K562 (cell line): ENCODE measurements at regions not wholly inside any gene's neighbourhood (a gene's known extent, or its start where the extent isn't known, plus 50 kb on each side); places are given as distances from the start of the nearest gene placed in this dataset.
A peak's percentile ranks its signal among the peaks of the same experiment; 100 is the strongest.

Experiments
- ARHGAP35 ChIP-seq: fragments of 450-650 bp; IDR thresholded peaks from 2 replicates; pipeline ENCODE4 v1.6.1; 2018; ENCODE audit not compliant: partially characterized antibody
- BRCA1 ChIP-seq, 2 experiments: fragments of 450-650 bp in 1 of 2; sonication (generic) in 1 of 2; formaldehyde crosslinking in 1 of 2; IDR thresholded peaks; 2 replicates each; pipeline versions ENCODE4 v1.5.0 to v1.6.1; 2017 to 2020; ENCODE audit warnings: mild to moderate bottlenecking in 1 of 2, missing genetic modification reagents in 1 of 2
- CBFA2T2 ChIP-seq: fragments of 450-650 bp; conservative IDR thresholded peaks from 2 replicates; pipeline ENCODE4 v1.6.1; 2017; ENCODE audit warnings: mild to moderate bottlenecking
- CHD2 ChIP-seq: IDR thresholded peaks from 2 replicates; pipeline ENCODE4 v1.6.1; 2011; ENCODE audit warnings: low read depth, low read length
- COPS2 ChIP-seq: fragments of 450-650 bp; conservative IDR thresholded peaks from 2 replicates; pipeline ENCODE4 v1.6.1; 2016; ENCODE audit warnings: mild to moderate bottlenecking, moderate library complexity
- CREB1 ChIP-seq, 2 experiments: sonication (generic) in 1 of 2; formaldehyde crosslinking in 1 of 2; IDR thresholded peaks; 2 replicates each; pipeline versions ENCODE4 v1.6.1 to v1.8.0; 2012 to 2022; ENCODE audit warnings: inconsistent platforms in 1 of 2, mild to moderate bottlenecking in 1 of 2, missing genetic modification reagents in 1 of 2, moderate library complexity in 1 of 2
- E2F3 ChIP-seq: fragments of 250-450 bp; sonication (Bioruptor Pico); IDR thresholded peaks from 2 replicates; pipeline ENCODE4 v1.4.0; 2020; ENCODE audit warnings: mild to moderate bottlenecking
- FUS ChIP-seq: fragments of 200-400 bp; formaldehyde crosslinking; optimal IDR thresholded peaks from 2 replicates; pipeline ENCODE3; 2017; ENCODE audit warnings: low read depth, low read length
- HDGF ChIP-seq: fragments of 450-650 bp; IDR thresholded peaks from 2 replicates; pipeline ENCODE4 v1.6.1; 2016
- HLTF ChIP-seq: fragments of 450-650 bp; IDR thresholded peaks from 2 replicates; pipeline ENCODE4 v1.6.1; 2016
- HSF4 ChIP-seq: fragments of 250-450 bp; sonication (Bioruptor Pico); IDR thresholded peaks from 2 replicates; pipeline ENCODE4 v2.1.2; 2022; ENCODE audit warnings: mild to moderate bottlenecking, moderate library complexity, borderline replicate concordance
- MLLT1 ChIP-seq, 2 experiments: fragments of 450-650 bp; IDR thresholded peaks; 2 replicates each; pipeline ENCODE4 v1.6.1; 2016
- NCOA1 ChIP-seq: fragments of 450-650 bp; IDR thresholded peaks from 2 replicates; pipeline ENCODE4 v1.6.1; 2016; ENCODE audit warnings: low read depth
- NFIC ChIP-seq: fragments of 450-650 bp; IDR thresholded peaks from 2 replicates; pipeline ENCODE4 v1.6.1; 2017; ENCODE audit warnings: mild to moderate bottlenecking, inconsistent platforms
- NR3C1 ChIP-seq: sonication (generic); formaldehyde crosslinking; IDR thresholded peaks from 2 replicates; pipeline ENCODE4 v1.8.1; 2022; ENCODE audit warnings: missing genetic modification reagents
- PRMT5 ChIP-seq: sonication (generic); formaldehyde crosslinking; IDR thresholded peaks from 2 replicates; pipeline ENCODE4 v1.5.0; 2020; ENCODE audit warnings: missing genetic modification reagents
- PRPF4 ChIP-seq: fragments of 200-400 bp; formaldehyde crosslinking; IDR thresholded peaks from one replicate; pipeline ENCODE4 v1.6.1; 2017; ENCODE audit warnings: low read length, low read depth, mild to moderate bottlenecking; ENCODE audit not compliant: insufficient read depth, poor library complexity, severe bottlenecking
- PURB ChIP-seq: sonication (generic); formaldehyde crosslinking; IDR thresholded peaks from 2 replicates; pipeline ENCODE4 v1.9.0; 2021; ENCODE audit warnings: low read depth, mild to moderate bottlenecking, missing genetic modification reagents
- PYGO2 ChIP-seq: fragments of 450-650 bp; IDR thresholded peaks from 2 replicates; pipeline ENCODE4 v1.6.1; 2016; ENCODE audit warnings: mild to moderate bottlenecking, missing genetic modification characterization, moderate library complexity, missing compliant biosample characterization
- RBFOX2 ChIP-seq: fragments of 200-400 bp; formaldehyde crosslinking; IDR thresholded peaks from 2 replicates; pipeline ENCODE4 v1.6.1; 2017; ENCODE audit warnings: low read depth, mild to moderate bottlenecking, low read length, moderate library complexity
- RCOR1 ChIP-seq, 2 experiments: IDR thresholded peaks; 2 replicates each; pipeline ENCODE4 v1.6.1; 2012; ENCODE audit warnings: low read depth in 2 of 2, low read length in 2 of 2, borderline replicate concordance in 1 of 2, improper control_type of control experiment in 1 of 2
- TEAD1 ChIP-seq, 2 experiments: fragments of 450-650 bp in 1 of 2; sonication (generic) in 1 of 2; formaldehyde crosslinking; IDR thresholded peaks; 2 replicates each; pipeline versions ENCODE4 v1.4.0 to v1.8.0; 2020 to 2022; ENCODE audit warnings: mild to moderate bottlenecking in 2 of 2, missing genetic modification reagents in 1 of 2
- THRA ChIP-seq: fragments of 450-650 bp; IDR thresholded peaks from 2 replicates; pipeline ENCODE4 v1.6.1; 2017; ENCODE audit warnings: mild to moderate bottlenecking, moderate library complexity
- ZEB2 ChIP-seq: fragments of 450-650 bp; IDR thresholded peaks from 2 replicates; pipeline ENCODE4 v1.6.1; 2016
- ZNF175 ChIP-seq: fragments of 200-800 bp; sonication (Bioruptor generic); IDR thresholded peaks from 2 replicates; pipeline ENCODE4 v1.6.1; 2016; ENCODE audit warnings: low read depth, mild to moderate bottlenecking, missing genetic modification characterization, missing compliant biosample characterization
- ZNF239 ChIP-seq: fragments of 250-450 bp; sonication (Bioruptor Pico); IDR thresholded peaks from 2 replicates; pipeline ENCODE4 v1.4.0; 2020; ENCODE audit warnings: mild to moderate bottlenecking
- ZNF445 ChIP-seq: fragments of 250-450 bp; sonication (Bioruptor Pico); IDR thresholded peaks from 2 replicates; pipeline ENCODE4 v1.4.0; 2020; ENCODE audit warnings: low read depth, mild to moderate bottlenecking, moderate library complexity
- TF ChIP-seq, protein P1 (sequence below), 3 experiments: fragments of 200-800 bp in 1 of 3; sonication (Bioruptor generic) in 1 of 3; sonication (generic) in 1 of 3; formaldehyde crosslinking in 1 of 3; IDR thresholded peaks; 2 replicates each; pipeline versions ENCODE4 v1.6.1 to v1.8.0; 2016 to 2022; ENCODE audit warnings: mild to moderate bottlenecking in 2 of 3, missing compliant biosample characterization in 2 of 3, missing genetic modification characterization in 2 of 3, missing genetic modification reagents in 1 of 3

GRCh38 chr2:74077636-74078035 is 70.1 kb downstream of the BOLA3 start (continued):
- TF ChIP-seq RBFOX2 = no peak
- TF ChIP-seq PURB (CRISPR knock-in tag) = no peak
- no peak for TF ChIP-seq ZNF175 (CRISPR knock-in tag)
- TF ChIP-seq THRA = peak; percentile 94
- no peak for TF ChIP-seq ZNF445 (CRISPR knock-in tag)
- TF ChIP-seq FUS = no peak
- TF ChIP-seq RCOR1 (IDR thresholded peaks at IDR 0.05; ENCODE audit: borderline replicate concordance in 1 of 2, low read depth in 2 of 2, low read length in 2 of 2) = peak in 1 of 2 experiments; percentile 85; a peak in 2 of 4 replicates
- no peak for TF ChIP-seq ARHGAP35
- 0 out of 2 replicates have a peak, but pooled peaks have one; percentile 23 for TF ChIP-seq CHD2
- no peak for TF ChIP-seq PYGO2 (tag)
- TF ChIP-seq BRCA1 (IDR thresholded peaks at IDR 0.05) = no peak
- no peak for TF ChIP-seq BRCA1 (CRISPR knock-in tag; IDR thresholded peaks at IDR 0.05)
- TF ChIP-seq, protein P1, sequence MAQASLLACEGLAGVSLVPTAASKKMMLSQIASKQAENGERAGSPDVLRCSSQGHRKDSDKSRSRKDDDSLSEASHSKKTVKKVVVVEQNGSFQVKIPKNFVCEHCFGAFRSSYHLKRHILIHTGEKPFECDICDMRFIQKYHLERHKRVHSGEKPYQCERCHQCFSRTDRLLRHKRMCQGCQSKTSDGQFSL (CRISPR knock-in tag; IDR thresholded peaks at IDR 0.05) = no peak
- TF ChIP-seq, protein P1 (tag; IDR thresholded peaks at IDR 0.05) = no peak
- TF ChIP-seq NFIC = peak; percentile 64
- TF ChIP-seq PRMT5 (CRISPR knock-in tag) = no peak
- no peak for TF ChIP-seq ZNF239 (CRISPR knock-in tag)
- no peak for TF ChIP-seq ZEB2
- no peak for TF ChIP-seq COPS2
- no peak for TF ChIP-seq HLTF
- TF ChIP-seq CREB1 (IDR thresholded peaks at IDR 0.05) = no peak
- peak; percentile 20; the same call in 1 of the 2 replicates for TF ChIP-seq CREB1 (CRISPR knock-in tag; IDR thresholded peaks at IDR 0.05)
- TF ChIP-seq NCOA1 = peak; percentile 70
- no peak for TF ChIP-seq PRPF4
- TF ChIP-seq CBFA2T2 = peak; percentile 38; the same call in 1 of the 2 replicates
- TF ChIP-seq HSF4 (CRISPR knock-in tag) = no peak
- peak in 1 of 2 experiments; percentile 54; a peak in 2 of 4 replicates for TF ChIP-seq TEAD1 (CRISPR knock-in tag; IDR thresholded peaks at IDR 0.05)
- TF ChIP-seq NR3C1 (CRISPR knock-in tag) = no peak
- 0 out of 4 replicates have a peak, but pooled peaks of 1 of the 2 experiments have one; percentile 29 for TF ChIP-seq MLLT1 (IDR thresholded peaks at IDR 0.05)
- TF ChIP-seq HDGF = peak; percentile 48; the same call in 1 of the 2 replicates
- TF ChIP-seq E2F3 (CRISPR knock-in tag) = no peak
